Activated CD8-positive, alpha-beta T cell treated with anti-CD3 and anti-CD28 coated beads for 36 hours (primary cell): ENCODE measurements at regions not wholly inside any gene's neighbourhood (a gene's known extent, or its start where the extent isn't known, plus 50 kb on each side); places are given as distances from the start of the nearest gene placed in this dataset.

Experiments used
- ATAC-seq: fragments of 200-7000 bp; cut with Tn5 transposase; one replicate; pipeline ENCODE4 v1.10.0; 2021; ENCODE audit warnings: mild to moderate bottlenecking, moderate library complexity
- CTCF ChIA-PET: fragments of 350-600 bp; sonication (Branson Sonifier 250); formaldehyde crosslinking; loops from one replicate; lab custom pipeline; 2021; ENCODE audit warnings: antibody characterized with exemption; lab: Charles Lee
- POLR2A ChIA-PET: fragments of 350-600 bp; sonication (Branson Sonifier 250); formaldehyde crosslinking; loops from one replicate; lab custom pipeline; 2021; ENCODE audit warnings: antibody characterized with exemption; lab: Charles Lee
- DNase-seq: peaks from one replicate; pipeline ENCODE4 v3.0.0-alpha.2; 2020
- H3K27ac Mint-ChIP-seq: one replicate; pipeline ENCODE4 v1.8.0; 2021; ENCODE audit warnings: mild to moderate bottlenecking, mixed read lengths
- H3K27me3 Mint-ChIP-seq: one replicate; pipeline ENCODE4 v1.8.0; 2021; ENCODE audit warnings: mixed read lengths
- H3K36me3 Mint-ChIP-seq: one replicate; pipeline ENCODE4 v1.8.0; 2021; ENCODE audit warnings: low read depth, mixed read lengths
- H3K4me1 Mint-ChIP-seq: one replicate; pipeline ENCODE4 v1.8.0; 2021; ENCODE audit warnings: low read depth, mixed read lengths
- H3K4me3 Mint-ChIP-seq: one replicate; pipeline ENCODE4 v1.8.0; 2021; ENCODE audit warnings: mild to moderate bottlenecking, moderate library complexity, mixed read lengths
- H3K9me3 Mint-ChIP-seq: one replicate; pipeline ENCODE4 v1.8.0; 2021; ENCODE audit warnings: mixed read lengths
- CTCF ChIP-seq: fragments of 200-600 bp; IDR thresholded peaks from one replicate; pipeline ENCODE4 v1.8.0; 2022; ENCODE audit warnings: antibody characterized with exemption, mild to moderate bottlenecking
- intact Hi-C: fragments of 100-400 bp; cut with micrococcal nuclease; formaldehyde crosslinking; loops from one replicate; pipeline ENCODE4 v1.10.0; 2022

GRCh38 chr11:91587131-91587530 lies 637.5 kb upstream of the FAT3 start:
- Mint-ChIP-seq H3K27ac (no peak overlapping the region), H3K4me1 (no peaks in the 10 kb centered on the region), H3K4me3 (no peak overlapping the region), H3K36me3 (no peaks in the 10 kb centered on the region), H3K9me3 (peaks cover 35% of the 10 kb centered on the region), H3K27me3 (no peaks in the 10 kb centered on the region)
- ChIA-PET CTCF (no interaction called here), POLR2A (no interaction called here)
- intact Hi-C loops = no loop called here
- no peak for TF ChIP-seq CTCF
- DNase-seq (no peak), ATAC-seq (no peak)

- no peak overlapping the region for H3K27ac Mint-ChIP-seq
- intact Hi-C loops = no loop called here
- ATAC-seq (no peak), DNase-seq (no peak)
- H3K4me3 Mint-ChIP-seq = no peak overlapping the region
- no peaks in the 10 kb centered on the region for H3K4me1 Mint-ChIP-seq
- no peak for TF ChIP-seq CTCF
- no peaks in the 10 kb centered on the region for H3K27me3 Mint-ChIP-seq
- no peaks in the 10 kb centered on the region for H3K36me3 Mint-ChIP-seq
- ChIA-PET CTCF (no interaction called here), POLR2A (no interaction called here)
- peaks cover 32% of the 10 kb centered on the region for H3K9me3 Mint-ChIP-seq
Measured at GRCh38 chr11:91585035-91585801, 639.4 kb upstream of the FAT3 start.

- CTCF ChIA-PET = no interaction called here
- intact Hi-C loops = no loop called here
- Mint-ChIP-seq H3K4me3 (no peak overlapping the region), H3K27ac (no peak overlapping the region), H3K27me3 (no peaks in the 10 kb centered on the region), H3K4me1 (no peaks in the 10 kb centered on the region), H3K36me3 (no peaks in the 10 kb centered on the region), H3K9me3 (peaks cover 6% of the 10 kb centered on the region)
- POLR2A ChIA-PET = no interaction called here
- ATAC-seq (no peak), DNase-seq (no peak)
- TF ChIP-seq CTCF = no peak
Measured at GRCh38 chr11:91563176-91563575, 661.4 kb upstream of the FAT3 start.

- CTCF ChIA-PET = no interaction called here
- intact Hi-C loops = no loop called here
Measured at GRCh38 chr11:91560434-91560833, 664.2 kb upstream of the FAT3 start.

More at GRCh38 chr11:91560434-91560833, 664.2 kb upstream of the FAT3 start:
- TF ChIP-seq CTCF = no peak
- no peaks in the 10 kb centered on the region for H3K4me1 Mint-ChIP-seq
- ATAC-seq = no peak
- POLR2A ChIA-PET = no interaction called here
- H3K9me3 Mint-ChIP-seq = peaks cover 6% of the 10 kb centered on the region
- DNase-seq = no peak
- no peaks in the 10 kb centered on the region for H3K36me3 Mint-ChIP-seq
- H3K27ac Mint-ChIP-seq = no peak overlapping the region
- H3K27me3 Mint-ChIP-seq = no peaks in the 10 kb centered on the region
- H3K4me3 Mint-ChIP-seq = no peak overlapping the region
